IPS-NIHi7 (cell line): ENCODE measurements at regions not wholly inside any gene's neighbourhood (a gene's known extent, or its start where the extent isn't known, plus 50 kb on each side); places are given as distances from the start of the nearest gene placed in this dataset.
"Not testable (repeated sequence)": the region's sequence is repeated elsewhere in the genome, so short reads cannot be mapped to it uniquely, and the experiment has no call there.

Source experiments
- DNase-seq: peaks from one replicate; pipeline ENCODE4 v3.0.0; 2012; ENCODE audit warnings: mixed read lengths; ENCODE audit errors: extremely low spot score

- DNase-seq = not testable (repeated sequence)
These were observed 61.3 kb downstream of the SYF2 start for GRCh38 chr1:25171013-25171412.

- DNase-seq = no peak
These were observed 61.9 kb downstream of the SYF2 start for GRCh38 chr1:25170439-25170838.

- no peak for DNase-seq
These were observed 62.7 kb downstream of the SYF2 start for GRCh38 chr1:25169610-25170009.

GRCh38 chr1:25169168-25169567 lies 63.1 kb downstream of the SYF2 start:
- DNase-seq = no peak

- no peak for DNase-seq
These were observed 63.9 kb downstream of the SYF2 start for GRCh38 chr1:25168193-25169071.

- no peak for DNase-seq
These were observed 64.8 kb downstream of the SYF2 start for GRCh38 chr1:25167269-25168192.

- no peak for DNase-seq
These were observed 65.5 kb downstream of the SYF2 start for GRCh38 chr1:25166847-25167246.

GRCh38 chr1:25163986-25164385 lies 68.3 kb downstream of the SYF2 start:
- no peak for DNase-seq

GRCh38 chr1:25161981-25162380 lies 70.3 kb downstream of the SYF2 start:
- DNase-seq = no peak

GRCh38 chr1:25157846-25158245 lies 74.5 kb downstream of the SYF2 start:
- no peak for DNase-seq

GRCh38 chr1:25150985-25151495 lies 81.3 kb downstream of the SYF2 start:
- no peak for DNase-seq

- peak; percentile 56 for DNase-seq
These were observed 83.5 kb downstream of the SYF2 start for GRCh38 chr1:25148673-25149300.

- no peak for DNase-seq
These were observed 85.8 kb downstream of the SYF2 start for GRCh38 chr1:25146451-25146855.

GRCh38 chr1:25145775-25146393 lies 86.4 kb downstream of the SYF2 start:
- DNase-seq = no peak

- DNase-seq = peak; percentile 42
These were observed 92.1 kb downstream of the SYF2 start for GRCh38 chr1:25140073-25140797.

GRCh38 chr1:25137521-25138395 lies 94.5 kb downstream of the SYF2 start:
- DNase-seq = no peak

- DNase-seq = no peak
These were observed 95.2 kb downstream of the SYF2 start for GRCh38 chr1:25137106-25137505.

- DNase-seq = no peak
These were observed 96.4 kb downstream of the SYF2 start for GRCh38 chr1:25135909-25136308.

GRCh38 chr1:25134801-25135461 lies 97.4 kb downstream of the SYF2 start:
- DNase-seq = no peak
